IPS DF 6.9 (cell line): ENCODE measurements at regions not wholly inside any gene's neighbourhood (a gene's known extent, or its start where the extent isn't known, plus 50 kb on each side); places are given as distances from the start of the nearest gene placed in this dataset.
"Not testable (repeated sequence)": the region's sequence is repeated elsewhere in the genome, so short reads cannot be mapped to it uniquely, and the experiment has no call there.

Source experiments
- DNase-seq: peaks from one replicate; pipeline ENCODE4 v3.0.0-alpha.2; 2013; ENCODE audit warnings: low read depth, low spot score
- H3K27ac ChIP-seq: one replicate; pipeline ENCODE4 v1.5.1; 2013; ENCODE audit warnings: low read length, control low read depth
- H3K27me3 ChIP-seq: 2 replicates; pipeline ENCODE4 v1.6.1; 2013; ENCODE audit warnings: mild to moderate bottlenecking, low read length; ENCODE audit not compliant: control insufficient read depth, insufficient read depth
- H3K36me3 ChIP-seq: 2 replicates; pipeline ENCODE4 v1.6.1; 2013; ENCODE audit warnings: low read length; ENCODE audit not compliant: control insufficient read depth, insufficient read depth
- H3K4me1 ChIP-seq: 2 replicates; pipeline ENCODE4 v1.6.1; 2013; ENCODE audit warnings: low read length; ENCODE audit not compliant: control insufficient read depth, insufficient read depth
- H3K4me3 ChIP-seq: 2 replicates; pipeline ENCODE4 v1.5.1; 2013; ENCODE audit warnings: mild to moderate bottlenecking, low read length
- H3K9me3 ChIP-seq: 2 replicates; pipeline ENCODE4 v1.6.1; 2013; ENCODE audit warnings: low read length, inconsistent platforms; ENCODE audit not compliant: control insufficient read depth, insufficient read depth
- WGBS: extraction: QIAGEN DNeasy Blood & Tissue Kit; methylation state at CpG from one replicate; pipeline ENCODE4 v1.1.7; 2013; ENCODE audit warnings: mixed read lengths, missing lambda C conversion rate; ENCODE audit not compliant: insufficient read length, insufficient coverage; 5-methylcytosine and 5-hydroxymethylcytosine counted together

GRCh38 chr10:65787571-65787970, 1138.3 kb upstream of the LRRTM3 start:
- Histone ChIP-seq H3K27ac (no peak overlapping the region), H3K4me1 (no peaks in the 10 kb centered on the region), H3K27me3 (no peaks in the 10 kb centered on the region), H3K4me3 (no peak overlapping the region), H3K9me3 (no peaks in the 10 kb centered on the region), H3K36me3 (no peaks in the 10 kb centered on the region)
- no peak for DNase-seq
- no CpG with 5 or more reads among the region's 1 CpG for WGBS

GRCh38 chr10:65788271-65788670, 1137.6 kb upstream of the LRRTM3 start:
- H3K4me1 ChIP-seq: no peaks in the 10 kb centered on the region
- no peak for DNase-seq
- H3K27me3 ChIP-seq: no peaks in the 10 kb centered on the region
- no peaks in the 10 kb centered on the region for H3K9me3 ChIP-seq
- H3K36me3 ChIP-seq: no peaks in the 10 kb centered on the region
- H3K27ac ChIP-seq: no peak overlapping the region
- H3K4me3 ChIP-seq: no peak overlapping the region

GRCh38 chr10:65791979-65792378, 1133.9 kb upstream of the LRRTM3 start:
- no peaks in the 10 kb centered on the region for H3K27me3 ChIP-seq
- no peak for DNase-seq
- H3K4me3 ChIP-seq: no peak overlapping the region
- no peak overlapping the region for H3K27ac ChIP-seq
- WGBS: no CpG with 5 or more reads among the region's 1 CpG
- peaks cover 2% of the 10 kb centered on the region; the same call in 1 of the 2 replicates for H3K4me1 ChIP-seq
- no peaks in the 10 kb centered on the region for H3K9me3 ChIP-seq
- H3K36me3 ChIP-seq: no peaks in the 10 kb centered on the region

GRCh38 chr10:65793738-65794425, 1132.0 kb upstream of the LRRTM3 start:
- Histone ChIP-seq H3K4me3 (no peak overlapping the region), H3K27ac (no peak overlapping the region), H3K36me3 (no peaks in the 10 kb centered on the region), H3K9me3 (no peaks in the 10 kb centered on the region), H3K27me3 (no peaks in the 10 kb centered on the region), H3K4me1 (peaks cover 2% of the 10 kb centered on the region; the same call in 1 of the 2 replicates)
- no peak for DNase-seq
- no CpG with 5 or more reads among the region's 4 CpGs for WGBS

- not testable (repeated sequence) for DNase-seq, H3K27me3 ChIP-seq, H3K4me1 ChIP-seq, H3K4me3 ChIP-seq, H3K9me3 ChIP-seq, H3K36me3 ChIP-seq, H3K27ac ChIP-seq
- WGBS: no CpG with 5 or more reads among the region's 19 CpGs
These were observed 1131.0 kb upstream of the LRRTM3 start for GRCh38 chr10:65794861-65795260.

GRCh38 chr10:65796472-65796871, 1129.4 kb upstream of the LRRTM3 start:
- Histone ChIP-seq H3K9me3 (no peaks in the 10 kb centered on the region), H3K36me3 (no peaks in the 10 kb centered on the region), H3K4me3 (no peak overlapping the region), H3K4me1 (peaks cover 2% of the 10 kb centered on the region; the same call in 1 of the 2 replicates), H3K27me3 (no peaks in the 10 kb centered on the region), H3K27ac (no peak overlapping the region)
- no peak for DNase-seq
- WGBS: no CpG with 5 or more reads among the region's 2 CpGs

- H3K27ac ChIP-seq: no peak overlapping the region
- no peaks in the 10 kb centered on the region for H3K9me3 ChIP-seq
- H3K36me3 ChIP-seq: no peaks in the 10 kb centered on the region
- peaks cover 2% of the 10 kb centered on the region; the same call in 1 of the 2 replicates for H3K4me1 ChIP-seq
- WGBS: no CpG with 5 or more reads among the region's 3 CpGs
- H3K27me3 ChIP-seq: no peaks in the 10 kb centered on the region
- DNase-seq: no peak
- H3K4me3 ChIP-seq: no peak overlapping the region
These were observed 1127.7 kb upstream of the LRRTM3 start for GRCh38 chr10:65798133-65798532.

- Histone ChIP-seq H3K27ac (no peak overlapping the region), H3K4me3 (no peak overlapping the region), H3K36me3 (no peaks in the 10 kb centered on the region), H3K4me1 (no peaks in the 10 kb centered on the region), H3K9me3 (no peaks in the 10 kb centered on the region), H3K27me3 (no peaks in the 10 kb centered on the region)
- WGBS: no CpG with 5 or more reads among the region's 2 CpGs
- DNase-seq: no peak
These were observed 1123.4 kb upstream of the LRRTM3 start for GRCh38 chr10:65802391-65802790.

- Histone ChIP-seq H3K9me3 (no peaks in the 10 kb centered on the region), H3K4me1 (no peaks in the 10 kb centered on the region), H3K36me3 (no peaks in the 10 kb centered on the region), H3K27me3 (no peaks in the 10 kb centered on the region), H3K27ac (no peak overlapping the region), H3K4me3 (no peak overlapping the region)
- no CpG with 5 or more reads among the region's 1 CpG for WGBS
- DNase-seq: no peak
These were observed 1120.3 kb upstream of the LRRTM3 start for GRCh38 chr10:65805511-65805910.

- no peak overlapping the region for H3K27ac ChIP-seq
- WGBS: no CpG with 5 or more reads among the region's 1 CpG
- no peak for DNase-seq
These were observed 1119.8 kb upstream of the LRRTM3 start for GRCh38 chr10:65805993-65806392.

GRCh38 chr10:65808687-65809333, 1117.0 kb upstream of the LRRTM3 start:
- WGBS: no CpG with 5 or more reads among the region's 3 CpGs
- Histone ChIP-seq H3K9me3 (no peaks in the 10 kb centered on the region), H3K4me1 (no peaks in the 10 kb centered on the region), H3K27me3 (no peaks in the 10 kb centered on the region), H3K27ac (no peak overlapping the region), H3K4me3 (no peak overlapping the region), H3K36me3 (no peaks in the 10 kb centered on the region)
- no peak for DNase-seq

More at GRCh38 chr10:65805993-65806392, 1119.8 kb upstream of the LRRTM3 start:
- Histone ChIP-seq H3K4me3 (no peak overlapping the region), H3K9me3 (no peaks in the 10 kb centered on the region), H3K36me3 (no peaks in the 10 kb centered on the region), H3K4me1 (no peaks in the 10 kb centered on the region), H3K27me3 (no peaks in the 10 kb centered on the region)
